GM21717 (cell line): ENCODE measurements at regions not wholly inside any gene's neighbourhood (a gene's known extent, or its start where the extent isn't known, plus 50 kb on each side); places are given as distances from the start of the nearest gene placed in this dataset.
"Not testable (repeated sequence)": the region's sequence is repeated elsewhere in the genome, so short reads cannot be mapped to it uniquely, and the experiment has no call there.

Experiments
- ATAC-seq: cut with Tn5 transposase; IDR thresholded peaks from one replicate; pipeline ENCODE4 v1.9.1; 2021; ENCODE audit warnings: mild to moderate bottlenecking, moderate library complexity; ENCODE audit not compliant: unreplicated experiment

GRCh38 chr11:103714246-103714645 is 322.2 kb upstream of the DDI1 start:
- no peak for ATAC-seq

- no peak for ATAC-seq
Measured at GRCh38 chr11:103716363-103716762, 320.1 kb upstream of the DDI1 start.

- no peak for ATAC-seq
Measured at GRCh38 chr11:103727262-103727661, 309.2 kb upstream of the DDI1 start.

- ATAC-seq, result no peak
Measured at GRCh38 chr11:103729617-103730016, 306.8 kb upstream of the DDI1 start.

- ATAC-seq, result no peak
Measured at GRCh38 chr11:103730131-103730940, 306.1 kb upstream of the DDI1 start.

- no peak for ATAC-seq
Measured at GRCh38 chr11:103731670-103732069, 304.8 kb upstream of the DDI1 start.

- ATAC-seq, result no peak
Measured at GRCh38 chr11:103733889-103734288, 302.6 kb upstream of the DDI1 start.

GRCh38 chr11:103735497-103736032 is 300.9 kb upstream of the DDI1 start:
- no peak for ATAC-seq

- ATAC-seq, result no peak
Measured at GRCh38 chr11:103736315-103737036, 300.0 kb upstream of the DDI1 start.

GRCh38 chr11:103737037-103737622 is 299.3 kb upstream of the DDI1 start:
- ATAC-seq, result no peak

- no peak for ATAC-seq
Measured at GRCh38 chr11:103737747-103738146, 298.7 kb upstream of the DDI1 start.

- ATAC-seq, result not testable (repeated sequence)
Measured at GRCh38 chr11:103739074-103739796, 297.2 kb upstream of the DDI1 start.

GRCh38 chr11:103744496-103745153 is 291.8 kb upstream of the DDI1 start:
- no peak for ATAC-seq

GRCh38 chr11:103749158-103749557 is 287.3 kb upstream of the DDI1 start:
- ATAC-seq, result no peak

GRCh38 chr11:103768816-103769215 is 267.6 kb upstream of the DDI1 start:
- ATAC-seq, result no peak

GRCh38 chr11:103773059-103773458 is 263.4 kb upstream of the DDI1 start:
- no peak for ATAC-seq

GRCh38 chr11:103773537-103773936 is 262.9 kb upstream of the DDI1 start:
- no peak for ATAC-seq

- ATAC-seq, result no peak
Measured at GRCh38 chr11:103779054-103779453, 257.4 kb upstream of the DDI1 start.

GRCh38 chr11:103789952-103790351 is 246.5 kb upstream of the DDI1 start:
- ATAC-seq, result no peak

- no peak for ATAC-seq
Measured at GRCh38 chr11:103792981-103793468, 243.4 kb upstream of the DDI1 start.
